Activated CD8-positive, alpha-beta memory T cell treated with anti-CD3 and anti-CD28 coated beads for 36 hours (primary cell): ENCODE measurements at regions not wholly inside any gene's neighbourhood (a gene's known extent, or its start where the extent isn't known, plus 50 kb on each side); places are given as distances from the start of the nearest gene placed in this dataset.

ENCODE experiments used
- CTCF ChIA-PET: fragments of 350-600 bp; sonication (Branson Sonifier 250); formaldehyde crosslinking; loops from one replicate; lab custom pipeline; 2021; ENCODE audit warnings: antibody characterized with exemption; lab: Charles Lee
- POLR2A ChIA-PET: fragments of 350-600 bp; sonication (Branson Sonifier 250); formaldehyde crosslinking; loops from one replicate; lab custom pipeline; 2021; ENCODE audit warnings: antibody characterized with exemption; lab: Charles Lee

DNA sequence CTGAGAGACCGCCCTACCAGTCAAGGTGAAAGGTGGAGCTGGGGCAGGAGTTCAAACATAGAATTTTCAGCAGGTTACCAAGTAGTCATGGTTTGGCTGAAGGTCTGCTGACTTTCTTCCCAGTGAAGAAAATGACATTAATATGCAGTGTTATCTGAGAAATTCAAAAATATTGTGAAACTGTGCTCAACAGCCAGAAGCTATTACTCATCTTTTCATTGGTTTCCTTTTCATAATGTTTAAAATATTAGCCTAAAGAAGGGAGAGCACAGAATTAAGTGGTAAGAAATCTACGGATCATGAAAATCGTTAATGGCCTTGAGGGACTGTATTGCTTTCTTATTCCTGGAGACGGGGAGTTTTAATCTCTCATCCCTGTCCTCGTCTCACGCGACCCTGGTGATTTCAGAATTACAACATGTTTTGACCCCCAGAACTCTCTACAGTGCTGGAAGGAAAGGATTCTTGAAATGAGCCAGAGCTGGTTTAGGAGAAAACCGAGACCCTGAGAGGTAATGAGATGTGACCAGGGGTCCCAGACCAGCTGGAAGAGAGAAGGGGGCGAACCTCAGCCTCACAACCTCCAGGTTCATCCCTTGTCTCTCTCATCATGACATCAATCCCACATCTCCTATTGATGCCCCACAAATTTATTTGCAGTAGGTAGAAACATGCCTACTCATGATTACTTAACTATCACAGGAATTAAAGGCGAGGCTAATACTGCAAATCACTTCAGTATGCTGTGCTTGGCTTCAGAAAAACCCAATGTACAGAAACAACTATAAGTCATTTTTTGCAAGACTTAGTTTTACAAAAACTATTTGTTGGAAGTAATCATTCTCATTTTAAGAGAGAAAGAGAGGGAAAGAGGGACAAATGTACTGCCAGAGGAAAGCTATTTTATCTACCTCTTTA lies 209.5 kb downstream of the FNDC1 start:
- ChIA-PET POLR2A (no interaction called here), CTCF (no interaction called here)

DNA sequence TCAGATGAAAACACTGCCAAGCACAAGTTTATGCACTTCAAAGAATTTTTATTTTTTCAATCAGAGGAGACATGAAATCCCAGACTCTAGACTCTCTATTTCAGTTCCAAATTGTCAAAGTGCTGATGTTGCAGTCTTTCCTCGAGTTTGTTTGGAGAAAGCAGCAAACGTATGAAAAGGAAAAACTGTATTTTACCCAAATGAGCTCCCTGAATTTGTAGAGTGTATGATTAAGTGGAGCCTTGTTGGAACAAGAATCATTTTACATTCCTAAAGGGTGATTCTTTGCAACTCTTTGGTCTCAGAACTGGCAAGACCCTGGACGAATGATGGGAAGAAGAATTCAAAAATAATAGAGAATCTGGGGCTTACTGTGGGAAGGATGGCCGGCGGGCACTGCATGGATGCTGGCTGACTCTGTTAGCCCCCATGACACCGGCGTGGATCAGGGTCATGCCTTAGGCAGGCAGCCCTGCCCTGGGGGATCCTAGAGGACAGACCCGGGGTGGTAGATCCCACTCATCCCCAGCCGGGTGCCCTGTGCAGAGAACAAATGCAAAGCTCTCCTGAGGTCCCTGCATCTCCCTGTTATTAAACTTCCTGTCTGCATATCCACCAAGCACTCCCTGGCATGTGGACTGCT lies 207.4 kb downstream of the FNDC1 start:
- ChIA-PET CTCF (no interaction called here), POLR2A (no interaction called here)

DNA sequence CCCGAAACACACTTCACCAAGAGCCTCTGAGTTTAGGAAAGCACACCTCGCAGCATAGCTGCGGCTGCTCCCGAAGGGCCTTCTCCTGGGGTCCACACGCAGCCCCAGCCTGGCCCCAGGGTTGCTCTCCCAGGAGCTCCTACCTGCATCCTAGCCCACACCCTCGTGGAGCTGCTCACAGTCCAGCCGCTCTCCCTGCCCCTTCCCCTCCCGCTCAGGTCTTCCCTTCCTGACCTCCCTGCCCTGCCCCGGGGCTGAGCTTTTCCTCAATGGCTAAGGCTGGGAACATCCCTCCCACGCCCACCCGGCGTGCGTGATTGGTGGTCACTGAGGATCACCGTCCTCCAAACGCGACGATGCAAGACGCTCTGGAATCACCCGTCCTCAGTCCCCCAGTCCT lies 205.8 kb downstream of the FNDC1 start:
- CTCF ChIA-PET, result no interaction called here
- POLR2A ChIA-PET, result no interaction called here

GRCh38 chr6:159373670-159374069 lies 204.5 kb downstream of the FNDC1 start:
- ChIA-PET CTCF (no interaction called here), POLR2A (no interaction called here)

DNA sequence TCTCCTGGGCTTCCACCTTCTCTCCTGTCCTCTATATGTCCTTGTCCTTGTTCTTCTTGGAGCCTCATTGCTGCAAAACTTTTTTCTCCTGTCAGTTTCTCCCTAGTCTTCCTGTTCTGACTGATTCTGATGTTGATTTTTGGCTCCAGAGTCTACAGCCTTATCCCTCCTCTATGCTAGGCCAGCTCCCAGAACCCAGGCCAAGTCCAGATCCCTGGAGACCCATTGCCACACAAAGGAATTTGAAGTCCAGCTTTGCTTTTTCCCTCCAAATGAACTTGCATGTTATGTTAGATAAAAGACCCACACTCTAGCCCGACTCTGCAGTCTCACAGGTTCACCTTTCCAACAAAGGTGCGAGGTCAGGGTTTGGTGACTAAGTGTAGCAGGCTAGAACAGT lies 203.1 kb downstream of the FNDC1 start:
- POLR2A ChIA-PET, result no interaction called here
- CTCF ChIA-PET, result no interaction called here

DNA sequence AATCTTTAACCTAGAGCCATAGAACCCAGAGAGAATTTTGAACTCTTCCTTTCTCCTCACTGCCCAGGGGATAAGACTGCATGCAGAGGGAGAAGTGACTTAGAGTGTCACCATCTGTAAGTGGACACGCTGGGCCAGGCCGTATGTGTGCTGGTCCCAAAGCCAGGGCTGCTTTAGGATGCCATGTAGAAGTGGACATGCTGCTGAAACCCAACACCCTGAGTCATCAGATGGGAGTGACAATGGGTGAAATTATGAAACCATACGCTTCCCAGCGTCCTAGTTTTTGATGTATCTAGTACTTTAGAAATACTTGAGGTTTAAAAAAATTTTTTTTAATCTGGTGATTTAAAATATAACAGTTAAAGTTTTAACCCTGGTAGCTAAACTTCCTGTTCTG lies 191.1 kb downstream of the FNDC1 start:
- ChIA-PET POLR2A (no interaction called here), CTCF (no interaction called here)

DNA sequence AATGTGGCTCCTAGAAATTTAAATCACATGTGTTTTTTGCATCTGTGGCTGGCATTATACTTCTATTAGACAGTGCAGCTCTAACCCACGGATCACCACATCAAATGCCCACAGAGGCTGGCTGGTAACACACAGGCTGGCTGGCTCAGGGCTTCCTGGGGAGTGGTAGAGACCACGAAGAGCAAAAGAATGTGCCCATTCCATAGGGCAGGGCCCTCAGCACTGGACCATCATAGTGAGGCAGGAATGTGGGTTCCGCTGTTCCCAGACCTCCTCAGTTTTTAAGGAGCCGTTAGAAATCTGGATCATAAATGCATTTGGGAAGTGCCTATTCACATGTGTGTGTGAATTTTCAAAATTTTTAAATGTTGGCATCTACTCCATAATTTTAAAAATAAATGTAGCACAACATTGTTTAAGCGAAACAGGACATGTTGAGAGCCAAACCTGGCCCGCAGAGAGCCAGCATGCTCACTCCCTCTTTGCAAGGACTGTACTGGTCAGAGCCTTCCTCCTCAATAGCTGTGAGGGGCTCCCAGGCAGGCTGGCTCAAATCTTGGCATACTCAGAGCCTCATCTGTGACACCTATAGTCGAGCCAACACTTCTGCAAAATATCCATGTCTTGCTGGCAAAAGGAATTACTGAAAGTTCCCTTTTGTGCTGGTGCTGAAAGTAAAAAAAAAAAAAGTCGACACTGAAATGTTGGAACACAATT lies 190.5 kb downstream of the FNDC1 start:
- ChIA-PET POLR2A (no interaction called here), CTCF (no interaction called here)

DNA sequence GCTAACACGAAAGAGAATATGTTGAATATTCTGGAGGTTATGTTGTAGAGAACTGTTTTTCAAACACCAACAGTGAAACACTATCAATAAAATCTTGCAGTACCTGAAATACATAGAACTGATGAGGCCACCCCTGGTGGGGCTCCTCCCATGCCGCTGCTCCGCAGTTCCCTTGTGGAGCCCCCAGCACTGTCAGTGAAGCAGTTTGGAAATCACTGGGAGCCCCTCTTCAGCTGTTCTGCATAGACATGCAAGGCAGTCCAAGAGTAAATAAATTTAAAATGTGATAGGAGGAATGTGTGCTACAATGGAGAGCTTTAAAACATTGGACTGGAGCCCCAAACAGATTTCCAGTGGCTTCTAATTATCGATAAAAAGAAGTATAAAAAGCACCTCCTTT lies 189.4 kb downstream of the FNDC1 start:
- ChIA-PET POLR2A (no interaction called here), CTCF (no interaction called here)

GRCh38 chr6:159357211-159357915 lies 188.2 kb downstream of the FNDC1 start:
- POLR2A ChIA-PET, result no interaction called here

DNA sequence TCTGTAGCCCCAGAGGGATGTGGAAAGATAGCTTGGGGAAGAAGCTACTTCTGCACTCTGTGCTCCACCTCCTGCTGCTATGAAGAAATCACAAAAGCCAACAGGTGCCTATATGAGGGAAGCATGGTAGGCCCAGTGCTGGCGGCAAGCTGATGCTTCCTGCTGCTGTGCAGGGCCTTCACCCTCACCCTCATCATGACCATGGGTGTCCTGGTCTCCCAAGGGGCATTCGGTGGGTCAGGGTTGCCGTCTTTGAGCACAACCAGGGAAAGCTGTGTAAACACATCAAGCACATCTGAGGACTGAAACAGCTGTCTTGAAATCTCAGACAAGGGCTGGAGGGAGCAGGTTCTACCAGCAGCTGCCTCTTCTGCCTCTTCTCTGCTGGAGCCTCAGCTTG lies 184.0 kb downstream of the FNDC1 start:
- ChIA-PET CTCF (no interaction called here), POLR2A (no interaction called here)

More at GRCh38 chr6:159357211-159357915, 188.2 kb downstream of the FNDC1 start:
- CTCF ChIA-PET, result no interaction called here

GRCh38 chr6:159351707-159352106 lies 182.5 kb downstream of the FNDC1 start:
- ChIA-PET CTCF (no interaction called here), POLR2A (no interaction called here)

- CTCF ChIA-PET, result no interaction called here
- POLR2A ChIA-PET, result no interaction called here
Measured at GRCh38 chr6:159349915-159350314, 180.7 kb downstream of the FNDC1 start.

- CTCF ChIA-PET, result no interaction called here
- POLR2A ChIA-PET, result no interaction called here
Measured at GRCh38 chr6:159343709-159344108, 174.5 kb downstream of the FNDC1 start.

- ChIA-PET CTCF (no interaction called here), POLR2A (no interaction called here)
Measured at GRCh38 chr6:159342146-159342545, 172.9 kb downstream of the FNDC1 start.

- CTCF ChIA-PET, result no interaction called here
- POLR2A ChIA-PET, result no interaction called here
Measured at GRCh38 chr6:159334068-159334467, 164.9 kb downstream of the FNDC1 start.

DNA sequence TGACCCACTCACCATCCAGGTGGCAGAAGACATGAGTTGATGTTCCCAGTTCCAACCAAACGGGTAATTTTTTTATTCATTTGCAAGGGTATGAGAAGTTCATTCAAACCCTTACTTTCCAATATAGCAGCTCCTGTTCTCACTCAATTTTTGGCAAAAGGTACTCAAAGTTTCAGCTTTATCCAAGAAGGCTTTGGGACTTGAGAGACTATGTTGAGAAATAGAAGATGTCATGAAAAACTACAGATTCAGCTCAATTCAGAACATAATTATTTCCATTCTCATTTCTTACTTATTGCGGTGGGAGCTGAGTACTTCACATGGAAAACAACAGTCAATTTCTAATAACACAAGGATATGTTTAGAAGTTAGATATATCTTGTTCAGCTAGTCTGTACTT lies 162.3 kb downstream of the FNDC1 start:
- ChIA-PET POLR2A (no interaction called here), CTCF (no interaction called here)

GRCh38 chr6:159329081-159329480 lies 159.9 kb downstream of the FNDC1 start:
- CTCF ChIA-PET, result interaction anchor here (0.8 kb wide), 1 partner anchor 47 kb away, joined by 3 read pairs; no protein-coding TSS in a partner anchor
- POLR2A ChIA-PET, result no interaction called here

DNA sequence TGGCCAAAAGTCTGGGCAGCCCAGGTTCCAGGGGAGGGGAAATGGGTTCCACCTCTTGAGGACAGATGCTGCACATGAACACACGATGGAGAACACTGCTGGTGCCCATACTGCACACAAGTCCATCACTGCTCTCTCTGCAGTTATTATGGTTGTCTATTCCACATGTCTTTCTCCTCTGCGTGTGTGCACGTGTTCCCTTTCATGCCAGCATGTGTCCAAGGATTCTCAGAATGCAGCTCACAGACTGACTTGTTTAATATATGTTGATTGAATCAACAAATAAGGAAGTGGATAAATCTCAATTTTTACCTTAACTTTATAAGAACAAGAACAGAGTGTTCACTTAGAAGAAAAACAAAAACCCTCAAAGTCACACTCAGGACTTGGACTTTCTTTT lies 158.9 kb downstream of the FNDC1 start:
- POLR2A ChIA-PET, result no interaction called here
- CTCF ChIA-PET, result no interaction called here

DNA sequence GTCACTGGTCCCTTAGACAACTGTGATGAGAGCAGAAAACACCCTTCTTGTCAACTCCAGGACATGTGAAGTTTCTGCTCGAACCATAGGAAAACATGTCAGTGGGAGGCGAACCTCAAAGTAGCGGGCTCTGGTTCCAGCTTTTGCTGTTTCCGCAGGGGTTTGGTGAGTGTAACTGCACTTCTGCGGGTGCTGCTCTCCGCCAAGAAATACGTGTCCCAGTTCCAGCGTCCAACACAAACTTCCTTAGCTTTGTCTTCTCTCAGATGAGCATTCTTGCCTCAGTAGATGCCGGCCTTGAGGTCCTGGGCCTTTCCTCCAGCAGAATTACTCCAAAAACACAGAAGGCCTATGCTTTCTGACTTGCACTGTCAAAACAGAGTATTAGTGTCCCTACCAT lies 156.3 kb downstream of the FNDC1 start:
- ChIA-PET POLR2A (no interaction called here), CTCF (no interaction called here)

DNA sequence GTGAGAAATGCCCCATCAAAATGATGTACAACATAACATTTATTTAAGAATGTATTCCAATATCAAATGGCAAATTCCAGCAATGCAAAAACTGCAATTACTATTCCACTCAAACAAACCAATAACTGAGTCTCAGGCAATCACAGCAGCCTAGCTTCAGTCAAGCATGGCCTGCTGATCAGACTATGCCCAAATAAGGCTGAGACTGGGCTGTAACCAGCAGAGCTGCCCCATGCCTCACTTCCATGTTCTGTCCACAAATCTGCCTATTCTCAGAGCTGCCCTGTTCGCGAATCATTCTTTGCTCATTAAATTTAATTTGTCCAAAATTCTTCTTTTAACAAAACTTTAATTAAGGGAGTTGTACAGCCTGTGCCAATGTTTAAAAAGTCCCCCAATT lies 155.4 kb downstream of the FNDC1 start:
- POLR2A ChIA-PET, result no interaction called here
- CTCF ChIA-PET, result no interaction called here
